ENCODE measurements at regions not wholly inside any gene's neighbourhood (a gene's known extent, or its start where the extent isn't known, plus 50 kb on each side); places are given as distances from the start of the nearest gene placed in this dataset.

DNA sequence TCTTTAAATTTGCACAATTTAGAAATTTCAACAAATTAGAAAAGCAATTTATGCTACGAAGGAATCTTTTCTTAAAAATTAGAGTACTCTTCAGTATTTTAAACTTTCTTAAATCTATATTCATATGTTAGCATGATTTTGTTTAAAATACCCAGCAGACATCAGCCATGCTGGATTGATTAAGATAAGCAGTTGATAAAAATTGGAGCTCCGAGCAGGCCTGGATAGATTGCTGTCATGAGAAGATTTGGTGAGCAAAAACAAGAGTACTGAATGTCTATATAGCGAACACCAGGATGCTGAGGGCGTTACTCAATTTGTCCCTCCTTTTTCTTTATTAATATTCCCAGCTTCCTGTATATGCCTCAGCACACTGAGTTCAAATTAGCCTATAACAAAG lies 108.4 kb upstream of the SLC35B3 start:
- no peaks in the 10 kb centered on the region for H3K36me3 ChIP-seq (replicated peaks in 1 of 2; ENCODE audit: control insufficient read depth in 1 of 2, insufficient read depth in 2 of 2, low read length in 2 of 2)
- intact Hi-C loops (cut with micrococcal nuclease), result no loop called here
- H3K27me3 ChIP-seq (ENCODE audit: control insufficient read depth in 2 of 2, insufficient read depth in 2 of 2, low read length in 2 of 2), result no peaks in the 10 kb centered on the region
- no peaks in the 10 kb centered on the region for H3K79me2 ChIP-seq (ENCODE audit: insufficient read depth, low read length)
- Mint-ChIP-seq H3K4me3 (no peak overlapping the region), H3K36me3 (no peaks in the 10 kb centered on the region), H3K27me3 (ENCODE audit: low read depth in 3 of 3) (no peaks in the 10 kb centered on the region), H3K27ac (no peak overlapping the region), H3K9me3 (peaks cover 0 to 5% (median 0%) of the 10 kb centered on the region in 7 donors), H3K4me1 (no peaks in the 10 kb centered on the region)
- no peaks in the 10 kb centered on the region for H3K9me3 ChIP-seq (replicated peaks in 1 of 2; ENCODE audit: control insufficient read depth in 1 of 2, insufficient read depth in 1 of 2, low read length in 2 of 2)
- no peak overlapping the region for H3K27ac ChIP-seq (ENCODE audit: low read depth in 1 of 2, low read length in 2 of 2)
- no peak overlapping the region for H3K9ac ChIP-seq (ENCODE audit: insufficient read depth, low read length, poor library complexity, severe bottlenecking)
- no peak overlapping the region for H3K4me2 ChIP-seq (replicated peaks; ENCODE audit: extremely low read depth, low read length, poor library complexity, severe bottlenecking)
- no peak overlapping the region for H2AFZ ChIP-seq (ENCODE audit: insufficient read depth, low read depth, low read length, poor library complexity, severe bottlenecking)
- DNase-seq, result no peak
- no peak overlapping the region for H3K4me3 ChIP-seq (replicated peaks in 1 of 3; ENCODE audit: low read depth in 2 of 3, low read length in 3 of 3)
- WGBS (ENCODE audit: insufficient coverage), result no CpG with 5 or more reads among the region's 4 CpGs
- no peaks in the 10 kb centered on the region for H4K20me1 ChIP-seq (ENCODE audit: insufficient read depth, low read length)
- no peaks in the 10 kb centered on the region for H3K4me1 ChIP-seq (ENCODE audit: control insufficient read depth in 1 of 2, insufficient read depth in 2 of 2, low read length in 2 of 2)
- TF ChIP-seq, protein P1, sequence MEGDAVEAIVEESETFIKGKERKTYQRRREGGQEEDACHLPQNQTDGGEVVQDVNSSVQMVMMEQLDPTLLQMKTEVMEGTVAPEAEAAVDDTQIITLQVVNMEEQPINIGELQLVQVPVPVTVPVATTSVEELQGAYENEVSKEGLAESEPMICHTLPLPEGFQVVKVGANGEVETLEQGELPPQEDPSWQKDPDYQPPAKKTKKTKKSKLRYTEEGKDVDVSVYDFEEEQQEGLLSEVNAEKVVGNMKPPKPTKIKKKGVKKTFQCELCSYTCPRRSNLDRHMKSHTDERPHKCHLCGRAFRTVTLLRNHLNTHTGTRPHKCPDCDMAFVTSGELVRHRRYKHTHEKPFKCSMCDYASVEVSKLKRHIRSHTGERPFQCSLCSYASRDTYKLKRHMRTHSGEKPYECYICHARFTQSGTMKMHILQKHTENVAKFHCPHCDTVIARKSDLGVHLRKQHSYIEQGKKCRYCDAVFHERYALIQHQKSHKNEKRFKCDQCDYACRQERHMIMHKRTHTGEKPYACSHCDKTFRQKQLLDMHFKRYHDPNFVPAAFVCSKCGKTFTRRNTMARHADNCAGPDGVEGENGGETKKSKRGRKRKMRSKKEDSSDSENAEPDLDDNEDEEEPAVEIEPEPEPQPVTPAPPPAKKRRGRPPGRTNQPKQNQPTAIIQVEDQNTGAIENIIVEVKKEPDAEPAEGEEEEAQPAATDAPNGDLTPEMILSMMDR (IDR thresholded peaks at IDR 0.05), result no peak

- H3K79me2 ChIP-seq (ENCODE audit: insufficient read depth, low read length), result no peaks in the 10 kb centered on the region
- H3K27me3 ChIP-seq (ENCODE audit: control insufficient read depth in 2 of 2, insufficient read depth in 2 of 2, low read length in 2 of 2), result no peaks in the 10 kb centered on the region
- TF ChIP-seq, protein P1 (IDR thresholded peaks at IDR 0.05), result no peak
- no peak overlapping the region for H3K4me3 ChIP-seq (replicated peaks in 1 of 3; ENCODE audit: low read depth in 2 of 3, low read length in 3 of 3)
- no peaks in the 10 kb centered on the region for H3K36me3 ChIP-seq (replicated peaks in 1 of 2; ENCODE audit: control insufficient read depth in 1 of 2, insufficient read depth in 2 of 2, low read length in 2 of 2)
- Mint-ChIP-seq H3K36me3 (no peaks in the 10 kb centered on the region), H3K4me1 (no peaks in the 10 kb centered on the region), H3K4me3 (no peak overlapping the region), H3K27me3 (ENCODE audit: low read depth in 3 of 3) (no peaks in the 10 kb centered on the region), H3K9me3 (peaks cover 0 to 7% (median 0%) of the 10 kb centered on the region in 7 donors), H3K27ac (no peak overlapping the region)
- intact Hi-C loops (cut with micrococcal nuclease), result no loop called here
- DNase-seq, result no peak
- no peak overlapping the region for H2AFZ ChIP-seq (ENCODE audit: insufficient read depth, low read depth, low read length, poor library complexity, severe bottlenecking)
- no peaks in the 10 kb centered on the region for H4K20me1 ChIP-seq (ENCODE audit: insufficient read depth, low read length)
- H3K9me3 ChIP-seq (replicated peaks in 1 of 2; ENCODE audit: control insufficient read depth in 1 of 2, insufficient read depth in 1 of 2, low read length in 2 of 2), result no peaks in the 10 kb centered on the region
- H3K9ac ChIP-seq (ENCODE audit: insufficient read depth, low read length, poor library complexity, severe bottlenecking), result no peak overlapping the region
- H3K27ac ChIP-seq (ENCODE audit: low read depth in 1 of 2, low read length in 2 of 2), result no peak overlapping the region
- no peak overlapping the region for H3K4me2 ChIP-seq (replicated peaks; ENCODE audit: extremely low read depth, low read length, poor library complexity, severe bottlenecking)
- H3K4me1 ChIP-seq (ENCODE audit: control insufficient read depth in 1 of 2, insufficient read depth in 2 of 2, low read length in 2 of 2), result no peaks in the 10 kb centered on the region
These were observed 104.1 kb upstream of the SLC35B3 start for GRCh38 chr6:8539453-8539852.
